Gastroesophageal sphincter (tissue), 3 donors: ENCODE measurements at regions not wholly inside any gene's neighbourhood (a gene's known extent, or its start where the extent isn't known, plus 50 kb on each side); places are given as distances from the start of the nearest gene placed in this dataset.

ENCODE experiments used
- CTCF ChIP-seq, 4 experiments: fragments of 200-600 bp in 2 of 4; fragments of 450-650 bp in 2 of 4; sonication (generic) in 1 of 4; IDR thresholded peaks; one replicate each; pipeline ENCODE4 v1.5.1; 2017 to 2019; ENCODE audit warnings: antibody characterized with exemption in 4 of 4, mild to moderate bottlenecking in 2 of 4, moderate library complexity in 2 of 4
- EP300 ChIP-seq: sonication (generic); formaldehyde crosslinking; IDR thresholded peaks from one replicate; pipeline ENCODE4 v1.6.1; 2017; ENCODE audit warnings: antibody characterized with exemption, mild to moderate bottlenecking
- POLR2A ChIP-seq, 2 donors: fragments of 450-650 bp; IDR thresholded peaks; one replicate each; pipeline ENCODE4 v1.6.1; 2017; ENCODE audit warnings: antibody characterized with exemption in 2 of 2, mild to moderate bottlenecking in 2 of 2, moderate library complexity in 1 of 2
- POLR2AphosphoS5 ChIP-seq: sonication (generic); formaldehyde crosslinking; IDR thresholded peaks from one replicate; pipeline ENCODE4 v1.6.1; 2017; ENCODE audit warnings: antibody characterized with exemption

- TF ChIP-seq CTCF (IDR thresholded peaks at IDR 0.05) (no peak), POLR2A (IDR thresholded peaks at IDR 0.05) (no peak), EP300 (no peak), POLR2AphosphoS5 (no peak)
Measured at GRCh38 chr6:10278746-10279145, 136.1 kb downstream of the TFAP2A start.
